ENCODE measurements at regions not wholly inside any gene's neighbourhood (a gene's known extent, or its start where the extent isn't known, plus 50 kb on each side); places are given as distances from the start of the nearest gene placed in this dataset.

DNA sequence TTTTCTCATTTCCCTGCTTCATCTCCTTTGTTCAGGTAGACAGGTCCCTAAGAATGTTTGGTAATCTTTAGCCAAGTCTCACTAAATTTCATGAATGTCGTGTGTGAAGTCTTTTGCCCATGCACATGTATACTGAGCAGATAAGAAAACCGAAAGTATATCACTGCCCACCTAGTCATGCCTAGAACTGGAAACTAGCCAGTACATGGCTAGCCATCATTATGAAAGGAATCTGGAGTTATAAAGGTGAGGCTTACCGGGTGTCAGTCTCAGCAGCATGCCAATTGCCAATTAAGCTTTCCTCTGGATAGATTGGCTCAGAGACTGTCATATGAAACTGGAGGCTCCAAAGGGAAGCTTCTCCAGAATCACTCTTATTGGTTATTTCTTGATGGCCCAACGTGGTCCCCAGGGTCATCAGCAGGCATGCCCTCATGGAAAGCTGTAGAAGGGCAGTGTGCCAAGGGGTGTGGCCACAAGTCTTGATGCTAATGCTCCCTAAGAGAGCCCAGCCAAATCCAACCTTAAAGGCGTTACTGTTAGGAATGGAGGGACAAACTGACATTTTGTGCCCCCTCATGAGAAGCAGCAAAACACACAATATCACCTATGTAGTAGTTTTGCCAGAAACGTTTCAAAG is 307.3 kb upstream of the PIK3R1 start:
- H3K9me3 Mint-ChIP-seq: peaks cover 0 to 2% (median 0%) of the 10 kb centered on the region in 7 donors
- ATAC-seq (ENCODE audit: low read depth in 2 of 2): no peak
- H3K9me3 ChIP-seq (ENCODE audit: control insufficient read depth in 2 of 2, low read length in 2 of 2): no peaks in the 10 kb centered on the region
- no peak overlapping the region for H3K27ac Mint-ChIP-seq
- peaks cover 13% of the 10 kb centered on the region for H3K27me3 Mint-ChIP-seq
- DNase-seq: no peak
- H3K4me3 Mint-ChIP-seq: no peak overlapping the region
- no peaks in the 10 kb centered on the region for H3K36me3 ChIP-seq (ENCODE audit: control insufficient read depth, insufficient read depth, low read length)
- no peaks in the 10 kb centered on the region for H3K36me3 Mint-ChIP-seq
- H3K4me1 Mint-ChIP-seq: no peaks in the 10 kb centered on the region
- no peak overlapping the region for H3K27ac ChIP-seq (ENCODE audit: insufficient read depth, low read length, poor library complexity, severe bottlenecking)
- H3K4me3 ChIP-seq (ENCODE audit: low read depth, low read length): no peak overlapping the region
- H3K4me1 ChIP-seq (ENCODE audit: control insufficient read depth, insufficient read depth, low read length, poor library complexity, severe bottlenecking): no peaks in the 10 kb centered on the region
- H3K27me3 ChIP-seq (ENCODE audit: control insufficient read depth, insufficient read depth, low read length): peaks cover 2% of the 10 kb centered on the region

DNA sequence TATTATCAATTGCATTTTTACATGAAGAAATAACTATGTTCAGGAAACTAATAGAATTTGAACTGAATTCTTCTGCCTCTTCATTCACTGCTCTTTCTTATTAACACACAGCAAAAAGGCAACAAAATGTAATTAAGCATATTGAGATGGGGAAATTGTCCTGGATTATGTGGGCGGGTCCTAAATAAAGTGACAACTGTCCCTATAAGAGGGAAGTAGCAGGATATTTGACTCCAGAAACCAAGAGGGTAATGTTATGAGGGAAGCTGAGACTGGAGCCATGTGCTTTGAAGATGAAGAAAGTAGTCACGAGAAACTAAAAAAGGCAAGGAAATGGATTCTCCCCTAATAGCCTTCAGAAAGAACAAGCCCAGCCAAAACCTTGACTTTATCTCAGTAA is 311.2 kb upstream of the PIK3R1 start:
- H3K4me3 Mint-ChIP-seq: no peak overlapping the region
- peaks cover 0 to 2% (median 0%) of the 10 kb centered on the region in 7 donors for H3K9me3 Mint-ChIP-seq
- H3K27me3 Mint-ChIP-seq: peaks cover 10% of the 10 kb centered on the region
- Histone ChIP-seq H3K36me3 (ENCODE audit: control insufficient read depth, insufficient read depth, low read length) (no peaks in the 10 kb centered on the region), H3K27ac (ENCODE audit: insufficient read depth, low read length, poor library complexity, severe bottlenecking) (no peak overlapping the region), H3K4me3 (ENCODE audit: low read depth, low read length) (no peak overlapping the region), H3K27me3 (ENCODE audit: control insufficient read depth, insufficient read depth, low read length) (peaks cover 2% of the 10 kb centered on the region), H3K9me3 (ENCODE audit: control insufficient read depth in 2 of 2, low read length in 2 of 2) (no peaks in the 10 kb centered on the region), H3K4me1 (ENCODE audit: control insufficient read depth, insufficient read depth, low read length, poor library complexity, severe bottlenecking) (no peaks in the 10 kb centered on the region)
- H3K4me1 Mint-ChIP-seq: no peaks in the 10 kb centered on the region
- ATAC-seq (ENCODE audit: low read depth in 2 of 2): no peak
- DNase-seq: no peak
- no peaks in the 10 kb centered on the region for H3K36me3 Mint-ChIP-seq
- H3K27ac Mint-ChIP-seq: no peak overlapping the region

DNA sequence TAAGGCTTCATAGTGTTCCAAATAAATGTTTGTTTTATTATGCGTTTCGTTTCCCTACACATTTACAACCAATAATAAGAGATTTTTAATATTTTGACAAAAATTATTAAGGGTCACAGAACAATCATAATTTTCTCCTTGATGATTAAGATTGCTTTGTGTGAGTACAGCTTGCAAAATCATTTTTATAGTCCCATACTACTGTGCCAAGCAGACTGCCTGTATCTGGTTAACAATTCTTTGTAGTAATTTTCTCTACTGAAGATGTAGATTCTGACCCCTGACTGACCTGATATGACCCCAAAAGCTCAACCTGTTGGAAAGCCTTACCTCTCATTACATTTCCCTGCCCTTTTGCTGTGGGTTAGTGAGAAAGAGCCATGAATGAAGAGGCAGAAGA is 311.9 kb upstream of the PIK3R1 start:
- Histone ChIP-seq H3K36me3 (ENCODE audit: control insufficient read depth, insufficient read depth, low read length) (no peaks in the 10 kb centered on the region), H3K4me1 (ENCODE audit: control insufficient read depth, insufficient read depth, low read length, poor library complexity, severe bottlenecking) (no peaks in the 10 kb centered on the region), H3K27ac (ENCODE audit: insufficient read depth, low read length, poor library complexity, severe bottlenecking) (no peak overlapping the region), H3K4me3 (ENCODE audit: low read depth, low read length) (no peak overlapping the region), H3K27me3 (ENCODE audit: control insufficient read depth, insufficient read depth, low read length) (peaks cover 2% of the 10 kb centered on the region), H3K9me3 (ENCODE audit: control insufficient read depth in 2 of 2, low read length in 2 of 2) (no peaks in the 10 kb centered on the region)
- Mint-ChIP-seq H3K27me3 (peaks cover 12% of the 10 kb centered on the region), H3K4me3 (no peak overlapping the region), H3K36me3 (no peaks in the 10 kb centered on the region), H3K4me1 (no peaks in the 10 kb centered on the region), H3K9me3 (peaks cover 0 to 2% (median 0%) of the 10 kb centered on the region in 7 donors), H3K27ac (no peak overlapping the region)
- no peak for ATAC-seq (ENCODE audit: low read depth in 2 of 2)
- no peak for DNase-seq

DNA sequence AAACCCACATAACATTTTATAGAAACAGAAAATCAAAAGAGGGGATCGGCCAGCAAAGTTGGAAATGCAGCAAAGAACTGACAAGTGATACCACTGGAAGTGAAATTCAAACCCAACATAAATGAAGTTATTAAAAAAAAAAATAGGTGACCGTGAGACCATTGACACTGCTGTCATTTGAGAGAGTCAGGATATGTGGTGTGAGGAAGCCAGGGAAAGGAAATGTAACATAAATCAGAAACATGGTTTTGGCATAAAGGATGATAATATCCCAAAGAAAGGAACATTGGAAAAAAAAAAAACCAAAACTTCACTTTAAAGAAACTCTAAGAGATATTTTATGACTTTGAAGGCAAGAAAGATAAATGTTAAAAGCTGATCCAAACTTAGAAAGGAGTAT is 312.4 kb upstream of the PIK3R1 start:
- Histone ChIP-seq H3K4me1 (ENCODE audit: control insufficient read depth, insufficient read depth, low read length, poor library complexity, severe bottlenecking) (no peaks in the 10 kb centered on the region), H3K27me3 (ENCODE audit: control insufficient read depth, insufficient read depth, low read length) (peaks cover 2% of the 10 kb centered on the region), H3K27ac (ENCODE audit: insufficient read depth, low read length, poor library complexity, severe bottlenecking) (no peak overlapping the region), H3K36me3 (ENCODE audit: control insufficient read depth, insufficient read depth, low read length) (no peaks in the 10 kb centered on the region), H3K4me3 (ENCODE audit: low read depth, low read length) (no peak overlapping the region), H3K9me3 (ENCODE audit: control insufficient read depth in 2 of 2, low read length in 2 of 2) (no peaks in the 10 kb centered on the region)
- Mint-ChIP-seq H3K27me3 (peaks cover 10% of the 10 kb centered on the region), H3K36me3 (no peaks in the 10 kb centered on the region), H3K4me1 (no peaks in the 10 kb centered on the region), H3K9me3 (peaks cover 0 to 2% (median 0%) of the 10 kb centered on the region in 7 donors), H3K4me3 (no peak overlapping the region), H3K27ac (no peak overlapping the region)
- DNase-seq: no peak
- ATAC-seq (ENCODE audit: low read depth in 2 of 2): no peak

DNA sequence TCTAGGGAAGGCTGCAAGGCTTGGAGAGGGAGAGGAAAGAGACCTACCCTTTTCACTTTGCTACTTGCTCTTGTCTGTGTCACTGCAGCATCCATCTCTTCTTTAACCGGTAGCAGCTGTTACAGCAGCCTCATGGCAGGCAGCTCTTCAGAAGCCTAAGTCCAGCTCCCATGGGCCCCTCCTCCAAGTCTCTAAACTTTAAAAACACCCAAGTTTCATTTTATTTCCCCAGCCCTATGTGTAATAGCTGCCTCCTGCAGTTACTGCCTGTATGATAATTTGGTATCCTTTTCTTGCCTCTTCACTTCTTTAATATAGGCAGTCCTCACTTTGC is 313.1 kb upstream of the PIK3R1 start:
- Histone ChIP-seq H3K9me3 (ENCODE audit: control insufficient read depth in 2 of 2, low read length in 2 of 2) (no peaks in the 10 kb centered on the region), H3K27ac (ENCODE audit: insufficient read depth, low read length, poor library complexity, severe bottlenecking) (no peak overlapping the region), H3K4me3 (ENCODE audit: low read depth, low read length) (no peak overlapping the region), H3K27me3 (ENCODE audit: control insufficient read depth, insufficient read depth, low read length) (peaks cover 2% of the 10 kb centered on the region), H3K36me3 (ENCODE audit: control insufficient read depth, insufficient read depth, low read length) (no peaks in the 10 kb centered on the region), H3K4me1 (ENCODE audit: control insufficient read depth, insufficient read depth, low read length, poor library complexity, severe bottlenecking) (no peaks in the 10 kb centered on the region)
- H3K27ac Mint-ChIP-seq: no peak overlapping the region
- DNase-seq (no peak), ATAC-seq (ENCODE audit: low read depth in 2 of 2) (no peak)
- no peaks in the 10 kb centered on the region for H3K4me1 Mint-ChIP-seq
- H3K4me3 Mint-ChIP-seq: no peak overlapping the region
- peaks cover 0 to 2% (median 0%) of the 10 kb centered on the region in 7 donors for H3K9me3 Mint-ChIP-seq
- no peaks in the 10 kb centered on the region for H3K36me3 Mint-ChIP-seq
- H3K27me3 Mint-ChIP-seq: peaks cover 8% of the 10 kb centered on the region

DNA sequence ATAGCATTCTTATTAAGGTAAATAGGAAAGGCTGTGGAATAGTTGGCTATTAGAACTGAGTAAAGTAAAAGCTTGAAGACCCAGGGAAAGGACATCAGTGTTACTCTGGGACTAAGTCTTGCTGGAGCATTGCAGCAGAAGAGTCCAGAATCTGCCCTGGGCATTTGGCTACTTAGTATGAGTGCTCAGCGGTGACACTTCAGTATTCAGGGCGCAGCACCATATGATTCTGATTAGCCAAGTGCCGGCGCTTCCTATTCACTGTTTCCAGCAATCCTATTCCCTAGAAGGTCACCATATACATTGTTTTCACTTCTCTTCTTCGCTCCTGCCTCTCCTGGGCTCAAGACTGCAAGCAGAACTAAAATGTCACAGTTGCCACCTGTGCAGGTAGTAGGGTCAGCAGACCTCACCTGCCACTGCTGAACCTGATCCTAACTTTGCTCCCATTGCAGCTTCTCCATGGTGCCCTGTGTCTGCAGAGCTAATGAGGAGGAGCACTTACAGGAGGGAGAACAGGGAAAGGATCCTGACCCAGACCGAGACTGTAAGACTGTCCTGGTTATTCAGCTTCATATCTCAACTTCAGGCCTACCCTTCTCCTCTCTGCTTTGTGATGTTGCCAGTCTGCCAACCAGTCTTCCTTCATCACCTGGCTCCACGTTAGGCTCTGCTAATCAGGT is 313.6 kb upstream of the PIK3R1 start:
- Histone ChIP-seq H3K4me1 (ENCODE audit: control insufficient read depth, insufficient read depth, low read length, poor library complexity, severe bottlenecking) (no peaks in the 10 kb centered on the region), H3K27ac (ENCODE audit: insufficient read depth, low read length, poor library complexity, severe bottlenecking) (no peak overlapping the region), H3K4me3 (ENCODE audit: low read depth, low read length) (no peak overlapping the region), H3K36me3 (ENCODE audit: control insufficient read depth, insufficient read depth, low read length) (no peaks in the 10 kb centered on the region), H3K27me3 (ENCODE audit: control insufficient read depth, insufficient read depth, low read length) (peaks cover 2% of the 10 kb centered on the region), H3K9me3 (ENCODE audit: control insufficient read depth in 2 of 2, low read length in 2 of 2) (no peaks in the 10 kb centered on the region)
- no peaks in the 10 kb centered on the region for H3K36me3 Mint-ChIP-seq
- H3K4me1 Mint-ChIP-seq: no peaks in the 10 kb centered on the region
- H3K27me3 Mint-ChIP-seq: peaks cover 8% of the 10 kb centered on the region
- H3K9me3 Mint-ChIP-seq: peaks cover 0 to 2% (median 0%) of the 10 kb centered on the region in 7 donors
- H3K4me3 Mint-ChIP-seq: no peak overlapping the region
- DNase-seq: no peak
- no peak overlapping the region for H3K27ac Mint-ChIP-seq
- no peak for ATAC-seq (ENCODE audit: low read depth in 2 of 2)

DNA sequence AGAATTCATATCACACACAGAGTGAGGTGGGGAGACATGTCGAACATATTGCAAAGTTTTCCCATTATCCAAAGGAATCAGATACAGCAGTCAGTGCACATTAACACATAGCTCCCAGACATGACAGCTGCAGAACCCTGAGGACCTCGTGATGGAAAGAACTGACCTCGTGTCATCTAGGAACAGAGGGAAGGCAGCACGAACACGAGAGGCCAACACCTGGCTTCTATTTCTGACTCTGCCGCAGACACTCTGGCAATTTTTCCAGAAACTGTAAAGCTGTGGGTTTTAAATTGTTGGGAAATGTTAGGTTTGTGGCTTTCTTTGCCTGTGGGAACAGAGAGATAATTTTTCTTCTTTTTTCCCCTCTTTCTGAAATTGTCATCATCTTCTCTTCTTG is 315.0 kb upstream of the PIK3R1 start:
- Histone ChIP-seq H3K27ac (ENCODE audit: insufficient read depth, low read length, poor library complexity, severe bottlenecking) (no peak overlapping the region), H3K9me3 (ENCODE audit: control insufficient read depth in 2 of 2, low read length in 2 of 2) (no peaks in the 10 kb centered on the region), H3K4me3 (ENCODE audit: low read depth, low read length) (no peak overlapping the region), H3K27me3 (ENCODE audit: control insufficient read depth, insufficient read depth, low read length) (peaks cover 2% of the 10 kb centered on the region), H3K4me1 (ENCODE audit: control insufficient read depth, insufficient read depth, low read length, poor library complexity, severe bottlenecking) (no peaks in the 10 kb centered on the region), H3K36me3 (ENCODE audit: control insufficient read depth, insufficient read depth, low read length) (no peaks in the 10 kb centered on the region)
- H3K36me3 Mint-ChIP-seq: no peaks in the 10 kb centered on the region
- H3K4me3 Mint-ChIP-seq: no peak overlapping the region
- H3K4me1 Mint-ChIP-seq: no peaks in the 10 kb centered on the region
- no peak overlapping the region for H3K27ac Mint-ChIP-seq
- no peak for DNase-seq
- peaks cover 12% of the 10 kb centered on the region for H3K27me3 Mint-ChIP-seq
- ATAC-seq (ENCODE audit: low read depth in 2 of 2): no peak
- H3K9me3 Mint-ChIP-seq: peaks cover 0 to 2% (median 0%) of the 10 kb centered on the region in 7 donors

DNA sequence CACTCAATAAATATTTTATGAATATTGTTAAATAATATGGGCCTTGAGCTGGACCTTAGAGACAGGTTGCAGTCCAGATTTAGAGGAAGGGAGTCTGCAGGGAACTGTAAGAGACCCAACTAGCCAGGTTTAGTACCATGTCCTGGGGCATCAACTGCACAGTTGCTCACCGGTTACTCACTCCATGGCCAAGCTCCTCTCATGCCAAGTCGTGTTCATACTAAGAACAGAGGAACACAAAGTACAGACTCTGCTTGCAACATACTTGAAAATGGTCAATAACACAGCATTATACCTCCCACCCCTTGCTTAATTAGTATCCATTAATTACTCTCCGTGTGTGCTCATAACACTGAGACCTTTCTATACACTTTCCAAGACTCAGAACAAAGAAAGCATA is 317.6 kb upstream of the PIK3R1 start:
- DNase-seq: no peak
- Mint-ChIP-seq H3K27me3 (peaks cover 8% of the 10 kb centered on the region), H3K4me3 (no peak overlapping the region), H3K4me1 (no peaks in the 10 kb centered on the region), H3K36me3 (no peaks in the 10 kb centered on the region), H3K9me3 (peaks cover 0 to 2% (median 0%) of the 10 kb centered on the region in 7 donors), H3K27ac (no peak overlapping the region)
- Histone ChIP-seq H3K27me3 (ENCODE audit: control insufficient read depth, insufficient read depth, low read length) (no peaks in the 10 kb centered on the region), H3K36me3 (ENCODE audit: control insufficient read depth, insufficient read depth, low read length) (no peaks in the 10 kb centered on the region), H3K4me1 (ENCODE audit: control insufficient read depth, insufficient read depth, low read length, poor library complexity, severe bottlenecking) (no peaks in the 10 kb centered on the region), H3K9me3 (ENCODE audit: control insufficient read depth in 2 of 2, low read length in 2 of 2) (no peaks in the 10 kb centered on the region), H3K4me3 (ENCODE audit: low read depth, low read length) (no peak overlapping the region), H3K27ac (ENCODE audit: insufficient read depth, low read length, poor library complexity, severe bottlenecking) (no peak overlapping the region)
- no peak for ATAC-seq (ENCODE audit: low read depth in 2 of 2)
